ENCODE measurements at regions not wholly inside any gene's neighbourhood (a gene's known extent, or its start where the extent isn't known, plus 50 kb on each side); places are given as distances from the start of the nearest gene placed in this dataset.

- TF ChIP-seq, protein P1, sequence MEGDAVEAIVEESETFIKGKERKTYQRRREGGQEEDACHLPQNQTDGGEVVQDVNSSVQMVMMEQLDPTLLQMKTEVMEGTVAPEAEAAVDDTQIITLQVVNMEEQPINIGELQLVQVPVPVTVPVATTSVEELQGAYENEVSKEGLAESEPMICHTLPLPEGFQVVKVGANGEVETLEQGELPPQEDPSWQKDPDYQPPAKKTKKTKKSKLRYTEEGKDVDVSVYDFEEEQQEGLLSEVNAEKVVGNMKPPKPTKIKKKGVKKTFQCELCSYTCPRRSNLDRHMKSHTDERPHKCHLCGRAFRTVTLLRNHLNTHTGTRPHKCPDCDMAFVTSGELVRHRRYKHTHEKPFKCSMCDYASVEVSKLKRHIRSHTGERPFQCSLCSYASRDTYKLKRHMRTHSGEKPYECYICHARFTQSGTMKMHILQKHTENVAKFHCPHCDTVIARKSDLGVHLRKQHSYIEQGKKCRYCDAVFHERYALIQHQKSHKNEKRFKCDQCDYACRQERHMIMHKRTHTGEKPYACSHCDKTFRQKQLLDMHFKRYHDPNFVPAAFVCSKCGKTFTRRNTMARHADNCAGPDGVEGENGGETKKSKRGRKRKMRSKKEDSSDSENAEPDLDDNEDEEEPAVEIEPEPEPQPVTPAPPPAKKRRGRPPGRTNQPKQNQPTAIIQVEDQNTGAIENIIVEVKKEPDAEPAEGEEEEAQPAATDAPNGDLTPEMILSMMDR (IDR thresholded peaks at IDR 0.05; ENCODE audit: low read depth, low read length, poor library complexity, severe bottlenecking) = no peak
- TF ChIP-seq EZH2phosphoT487 (IDR thresholded peaks at IDR 0.05; ENCODE audit: borderline replicate concordance, low read length) = no peak
These were observed 332.4 kb upstream of the TLE3 start for GRCh38 chr15:70430069-70430468.
